CD4-positive, CD25-positive, alpha-beta regulatory T cell (primary cell): ENCODE measurements at regions not wholly inside any gene's neighbourhood (a gene's known extent, or its start where the extent isn't known, plus 50 kb on each side); places are given as distances from the start of the nearest gene placed in this dataset.

ENCODE experiments used
- ATAC-seq, 2 donors: fragments of 150-1000 bp; cut with Tn5 transposase; one replicate each; pipeline ENCODE4 v1.10.0; 2021; ENCODE audit warnings: low read depth in 2 of 2, moderate number of reproducible peaks in 2 of 2, moderate library complexity in 1 of 2
- DNase-seq, 3 donors: peaks; one replicate each; pipeline versions ENCODE4 v3.0.0 to v3.0.0-alpha.2; 2012 to 2022; ENCODE audit warnings: mixed read lengths in 1 of 3
- H3K27ac ChIP-seq: one replicate; pipeline ENCODE4 v1.7.0; 2013; ENCODE audit warnings: mild to moderate bottlenecking, low read length; ENCODE audit not compliant: insufficient read depth, poor library complexity, severe bottlenecking
- H3K27me3 ChIP-seq: one replicate; pipeline ENCODE4 v1.7.0; 2013; ENCODE audit warnings: low read length; ENCODE audit not compliant: control insufficient read depth, insufficient read depth
- H3K36me3 ChIP-seq: one replicate; pipeline ENCODE4 v1.7.0; 2013; ENCODE audit warnings: mild to moderate bottlenecking, low read length, moderate library complexity; ENCODE audit not compliant: control insufficient read depth, insufficient read depth
- H3K4me1 ChIP-seq: 2 replicates; pipeline ENCODE4 v1.7.0; 2013; ENCODE audit warnings: mild to moderate bottlenecking, low read length; ENCODE audit not compliant: insufficient read depth, control insufficient read depth, poor library complexity, severe bottlenecking
- H3K4me3 ChIP-seq: one replicate; pipeline ENCODE4 v1.7.0; 2013; ENCODE audit warnings: low read depth, mild to moderate bottlenecking, low read length, moderate library complexity
- H3K9me3 ChIP-seq, 2 experiments: 1 replicate in 1 of 2; 2 replicates in 1 of 2; pipeline ENCODE4 v1.7.0; 2013; ENCODE audit warnings: low read length in 2 of 2, mild to moderate bottlenecking in 1 of 2, moderate library complexity in 1 of 2; ENCODE audit not compliant: control insufficient read depth in 2 of 2
- H3K27ac Mint-ChIP-seq, 3 donors: one replicate each; pipeline ENCODE4 v1.8.0; 2020 to 2022; ENCODE audit warnings: mild to moderate bottlenecking in 3 of 3, mixed read lengths in 3 of 3, moderate library complexity in 2 of 3
- H3K27me3 Mint-ChIP-seq: one replicate; pipeline ENCODE4 v1.8.0; 2022; ENCODE audit warnings: mild to moderate bottlenecking, mixed read lengths
- H3K36me3 Mint-ChIP-seq: one replicate; pipeline ENCODE4 v1.8.0; 2020; ENCODE audit warnings: mixed read lengths
- H3K4me1 Mint-ChIP-seq, 4 donors: one replicate each; pipeline ENCODE4 v1.8.0; 2020 to 2022; ENCODE audit warnings: mixed read lengths in 4 of 4, mild to moderate bottlenecking in 1 of 4
- H3K4me3 Mint-ChIP-seq, 4 donors: one replicate each; pipeline ENCODE4 v1.8.0; 2020 to 2022; ENCODE audit warnings: mild to moderate bottlenecking in 4 of 4, mixed read lengths in 4 of 4, moderate library complexity in 3 of 4
- H3K9me3 Mint-ChIP-seq, 7 donors: one replicate each; pipeline ENCODE4 v1.8.0; 2020 to 2022; ENCODE audit warnings: mixed read lengths in 7 of 7, mild to moderate bottlenecking in 3 of 7, moderate library complexity in 2 of 7

DNA sequence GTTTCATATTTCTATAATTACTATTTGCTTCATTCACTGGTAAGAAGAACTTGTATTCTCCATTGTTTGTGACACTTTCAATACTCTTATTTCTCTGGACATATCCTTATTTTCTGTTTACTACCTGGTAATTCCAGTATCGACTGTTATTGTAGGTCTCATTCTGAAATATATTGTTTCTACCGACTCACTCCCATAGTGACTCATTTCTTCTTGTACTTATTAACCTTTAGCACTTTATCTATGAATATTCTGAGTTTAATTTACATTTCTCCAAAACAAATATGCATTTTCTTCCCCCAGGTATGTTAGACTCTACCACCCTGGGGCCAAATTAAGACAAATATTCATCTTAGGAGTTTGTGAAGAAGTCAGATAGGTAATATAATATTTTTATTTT lies 164.5 kb upstream of the BTBD3 start:
- H3K36me3 ChIP-seq, result no peaks in the 10 kb centered on the region
- Mint-ChIP-seq H3K9me3 (peaks cover 0 to 15% (median 5%) of the 10 kb centered on the region in 7 donors), H3K4me1 (no peaks in the 10 kb centered on the region), H3K27ac (no peak overlapping the region), H3K27me3 (no peaks in the 10 kb centered on the region), H3K36me3 (no peaks in the 10 kb centered on the region), H3K4me3 (no peak overlapping the region)
- no peaks in the 10 kb centered on the region for H3K4me1 ChIP-seq
- H3K27me3 ChIP-seq, result no peaks in the 10 kb centered on the region
- H3K4me3 ChIP-seq, result no peak overlapping the region
- DNase-seq, result no peak
- no peak overlapping the region for H3K27ac ChIP-seq
- H3K9me3 ChIP-seq, result peaks cover 0 to 6% of the 10 kb centered on the region in 2 experiments
- no peak for ATAC-seq

DNA sequence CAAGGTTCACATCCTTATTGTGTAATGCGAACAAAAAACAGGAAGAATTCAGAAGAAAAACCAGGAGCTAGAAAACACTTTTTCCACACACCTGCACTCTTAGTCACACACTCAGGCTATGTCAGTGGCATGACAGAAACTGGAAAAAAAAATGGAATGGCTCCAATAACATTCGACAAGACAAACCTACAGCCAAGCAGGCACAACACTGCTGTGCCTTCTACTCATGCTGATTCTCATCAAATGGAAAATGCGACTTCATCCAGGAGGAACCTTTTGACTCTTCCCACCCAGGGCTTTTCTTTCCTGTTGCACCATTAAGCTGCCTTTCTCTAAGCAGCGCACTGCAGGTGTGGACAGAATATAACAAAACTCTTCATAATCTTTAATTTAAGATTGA lies 163.2 kb upstream of the BTBD3 start:
- no peaks in the 10 kb centered on the region for H3K27me3 ChIP-seq
- H3K27ac ChIP-seq, result no peak overlapping the region
- Mint-ChIP-seq H3K9me3 (peaks cover 2 to 13% (median 5%) of the 10 kb centered on the region in 7 donors), H3K27me3 (no peaks in the 10 kb centered on the region), H3K27ac (no peak overlapping the region), H3K4me1 (no peaks in the 10 kb centered on the region), H3K4me3 (no peak overlapping the region), H3K36me3 (no peaks in the 10 kb centered on the region)
- no peaks in the 10 kb centered on the region for H3K36me3 ChIP-seq
- no peak for ATAC-seq
- peaks cover 0 to 6% of the 10 kb centered on the region in 2 experiments for H3K9me3 ChIP-seq
- DNase-seq, result no peak
- no peaks in the 10 kb centered on the region for H3K4me1 ChIP-seq
- no peak overlapping the region for H3K4me3 ChIP-seq

DNA sequence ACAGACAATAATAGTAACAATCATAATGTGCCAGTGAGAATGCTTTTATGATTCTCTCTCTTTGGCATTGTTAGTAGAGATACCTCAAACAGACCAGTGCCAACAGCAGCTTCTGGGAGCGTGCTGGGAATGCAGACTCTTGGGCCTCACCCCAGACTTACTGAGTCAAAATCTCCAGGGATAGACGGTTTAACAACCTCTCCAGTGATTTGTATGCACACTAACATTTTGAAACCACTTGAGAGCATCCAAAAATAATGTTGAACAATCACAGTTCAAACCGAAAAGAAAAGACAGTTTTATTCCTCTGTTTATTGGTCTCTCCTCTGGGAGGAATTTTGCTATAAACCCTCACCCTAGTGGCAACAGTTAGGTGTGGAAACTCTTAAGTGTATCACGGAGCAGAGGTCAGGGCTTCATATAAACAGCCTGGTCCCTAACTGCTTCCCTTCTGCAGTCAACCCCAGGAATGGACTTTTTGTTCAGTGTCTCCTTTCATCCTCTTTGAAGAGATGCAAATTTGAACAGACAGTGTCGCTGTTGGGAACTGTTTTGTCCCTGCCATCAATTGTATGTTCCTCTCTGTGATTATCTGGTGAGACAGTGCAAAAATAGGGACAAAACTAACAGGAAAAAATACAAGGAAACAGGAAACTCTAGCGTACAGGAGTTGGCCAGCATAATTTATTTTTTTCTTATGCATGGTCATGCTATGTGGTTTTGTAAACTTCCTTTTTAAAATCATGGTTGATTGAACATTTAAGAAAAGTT lies 162.4 kb upstream of the BTBD3 start:
- H3K4me3 Mint-ChIP-seq, result no peak overlapping the region
- H3K4me3 ChIP-seq, result no peak overlapping the region
- H3K36me3 Mint-ChIP-seq, result no peaks in the 10 kb centered on the region
- no peaks in the 10 kb centered on the region for H3K27me3 ChIP-seq
- ATAC-seq (no peak), DNase-seq (no peak)
- H3K9me3 Mint-ChIP-seq, result peaks cover 2 to 13% (median 5%) of the 10 kb centered on the region in 7 donors
- peaks cover 0 to 6% of the 10 kb centered on the region in 2 experiments for H3K9me3 ChIP-seq
- no peaks in the 10 kb centered on the region for H3K36me3 ChIP-seq
- no peak overlapping the region for H3K27ac Mint-ChIP-seq
- no peaks in the 10 kb centered on the region for H3K27me3 Mint-ChIP-seq
- no peaks in the 10 kb centered on the region for H3K4me1 ChIP-seq
- no peak overlapping the region for H3K27ac ChIP-seq
- no peaks in the 10 kb centered on the region for H3K4me1 Mint-ChIP-seq

DNA sequence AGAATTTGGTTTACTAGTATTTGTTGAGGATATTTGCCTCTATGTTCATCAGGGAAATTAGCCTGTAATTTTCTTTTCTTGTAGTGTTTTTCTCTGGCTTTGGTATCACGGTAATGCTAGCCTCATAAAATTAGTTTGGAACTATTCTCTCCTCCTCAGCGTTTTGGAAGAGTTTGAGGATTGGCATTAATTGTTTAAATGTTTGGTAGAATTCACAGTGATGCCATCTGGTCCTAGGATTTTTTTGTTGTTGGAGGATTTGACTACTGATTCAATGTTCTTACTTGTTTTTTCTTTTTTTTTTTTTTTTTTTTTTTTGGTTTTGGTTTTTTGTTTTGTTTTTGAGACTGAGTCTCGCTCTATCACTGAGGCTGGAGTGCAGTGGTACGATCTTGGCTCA lies 156.2 kb upstream of the BTBD3 start:
- Histone ChIP-seq H3K36me3 (no peaks in the 10 kb centered on the region), H3K9me3 (peaks cover 4 to 16% of the 10 kb centered on the region in 2 experiments), H3K27ac (no peak overlapping the region), H3K4me1 (no peaks in the 10 kb centered on the region), H3K4me3 (no peak overlapping the region), H3K27me3 (no peaks in the 10 kb centered on the region)
- H3K4me1 Mint-ChIP-seq, result no peaks in the 10 kb centered on the region
- H3K36me3 Mint-ChIP-seq, result no peaks in the 10 kb centered on the region
- DNase-seq, result no peak
- H3K27ac Mint-ChIP-seq, result no peak overlapping the region
- no peaks in the 10 kb centered on the region for H3K27me3 Mint-ChIP-seq
- H3K4me3 Mint-ChIP-seq, result no peak overlapping the region
- H3K9me3 Mint-ChIP-seq, result peaks cover 3 to 14% (median 9%) of the 10 kb centered on the region in 7 donors
- no peak for ATAC-seq

DNA sequence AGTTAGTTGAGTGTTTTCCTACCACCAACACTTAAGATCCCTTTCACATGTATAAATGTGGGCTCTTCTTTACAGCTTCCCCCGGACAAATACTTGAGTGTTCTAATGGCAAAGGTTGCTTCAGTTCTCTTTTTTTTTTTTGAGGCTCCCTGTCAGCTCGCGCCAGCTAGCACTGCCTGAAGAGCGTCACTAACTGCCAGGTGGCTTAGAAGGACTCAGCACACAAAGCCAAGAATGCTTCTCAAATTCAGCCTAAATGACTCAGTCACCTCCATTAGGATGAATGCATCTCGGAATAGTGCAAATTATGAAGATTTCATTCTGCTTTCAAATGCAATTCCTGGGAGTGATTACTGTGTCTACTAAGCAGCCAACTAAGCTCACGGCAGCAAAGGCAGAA lies 150.7 kb upstream of the BTBD3 start:
- H3K27ac Mint-ChIP-seq, result no peak overlapping the region
- H3K27ac ChIP-seq, result no peak overlapping the region
- no peaks in the 10 kb centered on the region for H3K36me3 Mint-ChIP-seq
- peaks cover 0 to 10% of the 10 kb centered on the region in 2 experiments for H3K9me3 ChIP-seq
- H3K27me3 ChIP-seq, result no peaks in the 10 kb centered on the region
- ATAC-seq, result no peak
- no peaks in the 10 kb centered on the region for H3K36me3 ChIP-seq
- H3K4me3 ChIP-seq, result no peak overlapping the region
- peaks cover 9 to 21% (median 16%) of the 10 kb centered on the region in 7 donors for H3K9me3 Mint-ChIP-seq
- H3K27me3 Mint-ChIP-seq, result no peaks in the 10 kb centered on the region
- no peaks in the 10 kb centered on the region for H3K4me1 ChIP-seq
- H3K4me3 Mint-ChIP-seq, result no peak overlapping the region
- DNase-seq, result no peak
- no peaks in the 10 kb centered on the region for H3K4me1 Mint-ChIP-seq

DNA sequence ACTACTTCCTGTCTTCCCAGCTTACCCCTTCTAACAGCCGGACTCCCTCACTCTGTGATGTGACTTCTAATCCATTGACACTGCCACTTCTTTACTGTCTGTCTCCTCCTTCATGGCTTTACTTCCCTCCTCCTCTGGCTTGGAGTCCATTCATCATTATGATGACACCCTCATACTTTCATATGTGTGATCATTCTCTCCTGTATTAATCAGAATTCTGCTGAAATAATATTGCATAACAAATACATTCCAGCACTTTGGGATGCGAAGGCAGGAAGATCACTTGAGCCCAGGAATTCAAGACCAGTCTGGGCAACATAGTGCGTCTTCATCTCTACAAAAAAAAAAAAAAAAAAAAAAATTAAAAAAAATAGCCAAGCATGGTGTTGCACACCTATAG lies 147.9 kb upstream of the BTBD3 start:
- Histone ChIP-seq H3K4me1 (no peaks in the 10 kb centered on the region), H3K4me3 (no peak overlapping the region), H3K9me3 (peaks cover 0 to 8% of the 10 kb centered on the region in 2 experiments), H3K36me3 (no peaks in the 10 kb centered on the region), H3K27me3 (no peaks in the 10 kb centered on the region), H3K27ac (no peak overlapping the region)
- H3K27ac Mint-ChIP-seq, result no peak overlapping the region
- no peaks in the 10 kb centered on the region for H3K4me1 Mint-ChIP-seq
- H3K9me3 Mint-ChIP-seq, result peaks cover 7 to 30% (median 21%) of the 10 kb centered on the region in 7 donors
- H3K27me3 Mint-ChIP-seq, result no peaks in the 10 kb centered on the region
- H3K4me3 Mint-ChIP-seq, result no peak overlapping the region
- DNase-seq, result no peak
- no peak for ATAC-seq
- H3K36me3 Mint-ChIP-seq, result no peaks in the 10 kb centered on the region

DNA sequence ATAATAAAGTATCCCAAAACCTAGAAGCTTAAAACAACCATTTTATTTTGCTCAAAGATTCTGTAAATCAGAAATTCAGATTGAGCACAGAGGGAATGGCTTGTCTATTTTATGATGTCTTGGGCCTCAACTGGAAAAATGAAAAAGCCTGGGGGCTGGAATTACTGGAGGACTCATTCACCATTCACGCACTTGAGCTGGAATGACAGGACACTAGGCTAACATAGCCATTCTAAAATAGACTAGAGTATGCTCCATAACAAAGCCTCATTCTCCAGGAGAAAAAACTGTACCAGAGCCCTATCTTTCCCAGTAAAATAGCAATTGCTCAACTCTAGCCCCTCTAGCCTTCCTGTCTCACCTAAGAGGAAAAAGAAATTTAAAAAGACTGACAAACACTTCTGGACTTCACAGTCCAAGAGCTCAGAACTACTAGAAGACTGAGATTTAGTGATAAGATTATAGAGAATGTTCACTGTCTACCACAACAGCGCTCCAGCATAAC lies 145.4 kb upstream of the BTBD3 start:
- H3K27ac Mint-ChIP-seq, result no peak overlapping the region
- no peaks in the 10 kb centered on the region for H3K4me1 Mint-ChIP-seq
- Histone ChIP-seq H3K27ac (no peak overlapping the region), H3K36me3 (no peaks in the 10 kb centered on the region), H3K9me3 (no peaks in the 10 kb centered on the region), H3K4me3 (no peak overlapping the region), H3K27me3 (no peaks in the 10 kb centered on the region), H3K4me1 (no peaks in the 10 kb centered on the region)
- H3K27me3 Mint-ChIP-seq, result no peaks in the 10 kb centered on the region
- no peaks in the 10 kb centered on the region for H3K36me3 Mint-ChIP-seq
- no peak for DNase-seq
- ATAC-seq, result no peak
- H3K9me3 Mint-ChIP-seq, result peaks cover 9 to 35% (median 16%) of the 10 kb centered on the region in 7 donors
- H3K4me3 Mint-ChIP-seq, result no peak overlapping the region

DNA sequence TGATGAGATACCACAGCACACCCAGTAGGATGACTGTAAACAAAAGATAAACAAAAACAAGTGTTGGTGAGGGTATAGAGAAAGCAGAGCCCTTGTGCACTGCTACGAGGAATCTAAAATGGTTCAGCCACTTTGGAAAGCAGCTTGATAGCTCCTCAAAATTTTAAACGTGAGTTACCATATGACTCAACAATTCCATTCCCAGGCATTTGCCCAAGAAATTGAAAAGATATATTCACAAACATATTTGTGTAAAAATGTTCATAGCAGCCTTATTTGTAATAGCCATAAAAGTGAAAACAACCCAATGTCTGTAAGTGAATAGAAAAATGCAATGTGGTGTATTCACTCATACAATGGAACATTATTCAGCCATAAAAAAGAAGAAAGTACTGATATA lies 141.0 kb upstream of the BTBD3 start:
- no peaks in the 10 kb centered on the region for H3K27me3 ChIP-seq
- no peaks in the 10 kb centered on the region for H3K9me3 ChIP-seq
- Mint-ChIP-seq H3K9me3 (peaks cover 7 to 37% (median 9%) of the 10 kb centered on the region in 7 donors), H3K27ac (no peak overlapping the region), H3K4me3 (no peak overlapping the region), H3K36me3 (no peaks in the 10 kb centered on the region), H3K4me1 (no peaks in the 10 kb centered on the region), H3K27me3 (no peaks in the 10 kb centered on the region)
- H3K27ac ChIP-seq, result no peak overlapping the region
- H3K4me1 ChIP-seq, result no peaks in the 10 kb centered on the region
- no peaks in the 10 kb centered on the region for H3K36me3 ChIP-seq
- DNase-seq (no peak), ATAC-seq (no peak)
- no peak overlapping the region for H3K4me3 ChIP-seq
